C4-2B (cell line): ENCODE measurements at regions not wholly inside any gene's neighbourhood (a gene's known extent, or its start where the extent isn't known, plus 50 kb on each side); places are given as distances from the start of the nearest gene placed in this dataset.
"Not testable (repeated sequence)": the region's sequence is repeated elsewhere in the genome, so short reads cannot be mapped to it uniquely, and the experiment has no call there.

Source experiments
- H3K27ac ChIP-seq: fragments of 450-650 bp; 2 replicates; pipeline ENCODE4 v1.5.1; 2017
- CTCF ChIP-seq: fragments of 450-650 bp; conservative IDR thresholded peaks from 2 replicates; pipeline ENCODE4 v1.5.1; 2017; ENCODE audit warnings: mild to moderate bottlenecking
- ZFX ChIP-seq: fragments of 450-650 bp; IDR thresholded peaks from 2 replicates; pipeline ENCODE4 v1.6.1; 2017

- no peak for TF ChIP-seq CTCF
- TF ChIP-seq ZFX, result no peak
- no peak overlapping the region for H3K27ac ChIP-seq
Observed at GRCh38 chr20:25985597-25985996, 288.9 kb upstream of the ZNF337 start.

GRCh38 chr20:25984933-25985332 is 288.3 kb upstream of the ZNF337 start:
- H3K27ac ChIP-seq, result no peak overlapping the region
- TF ChIP-seq CTCF (no peak), ZFX (no peak)

- not testable (repeated sequence) for H3K27ac ChIP-seq
Observed at GRCh38 chr20:25982701-25983100, 286.0 kb upstream of the ZNF337 start.

GRCh38 chr20:25978450-25979190 is 282.0 kb upstream of the ZNF337 start:
- not testable (repeated sequence) for H3K27ac ChIP-seq

- not testable (repeated sequence) for H3K27ac ChIP-seq
Observed at GRCh38 chr20:25975816-25976215, 279.2 kb upstream of the ZNF337 start.

GRCh38 chr20:25965203-25965602 is 268.6 kb upstream of the ZNF337 start:
- not testable (repeated sequence) for H3K27ac ChIP-seq

- not testable (repeated sequence) for H3K27ac ChIP-seq
Observed at GRCh38 chr20:25953876-25954275, 257.2 kb upstream of the ZNF337 start.

GRCh38 chr20:25935230-25935629 is 238.6 kb upstream of the ZNF337 start:
- not testable (repeated sequence) for H3K27ac ChIP-seq

- not testable (repeated sequence) for H3K27ac ChIP-seq
Observed at GRCh38 chr20:25932806-25933205, 236.2 kb upstream of the ZNF337 start.

- not testable (repeated sequence) for H3K27ac ChIP-seq
Observed at GRCh38 chr20:25932170-25932569, 235.5 kb upstream of the ZNF337 start.

- not testable (repeated sequence) for H3K27ac ChIP-seq
Observed at GRCh38 chr20:25902321-25902720, 205.7 kb upstream of the ZNF337 start.

- H3K27ac ChIP-seq, result not testable (repeated sequence)
Observed at GRCh38 chr20:25898663-25899062, 202.0 kb upstream of the ZNF337 start.

GRCh38 chr20:25879096-25879495 is 182.4 kb upstream of the ZNF337 start:
- not testable (repeated sequence) for H3K27ac ChIP-seq

GRCh38 chr20:25868650-25868979 is 172.0 kb upstream of the ZNF337 start:
- H3K27ac ChIP-seq, result not testable (repeated sequence)
